Esophagus muscularis mucosa (tissue), 4 donors: ENCODE measurements at regions not wholly inside any gene's neighbourhood (a gene's known extent, or its start where the extent isn't known, plus 50 kb on each side); places are given as distances from the start of the nearest gene placed in this dataset.

Source experiments
- DNase-seq: peaks from one replicate; pipeline ENCODE4 v3.0.0-alpha.2; 2017; ENCODE audit errors: extremely low spot score
- H3K27ac ChIP-seq, 4 donors: fragments of 200-600 bp; sonication (generic); replicated peaks in 1 of 4; 1 replicate in 3 of 4; 2 replicates in 1 of 4; pipeline ENCODE4 v1.5.1; 2016 to 2019; ENCODE audit warnings: mild to moderate bottlenecking in 1 of 4
- H3K27me3 ChIP-seq, 4 donors: fragments of 200-600 bp; sonication (generic); one replicate each; pipeline versions ENCODE4 v1.5.1 to v1.6.0; 2016 to 2019
- H3K36me3 ChIP-seq, 4 donors: fragments of 200-600 bp; sonication (generic); one replicate each; pipeline ENCODE4 v1.5.1; 2016 to 2019
- H3K4me1 ChIP-seq, 4 donors: fragments of 200-600 bp; sonication (generic); one replicate each; pipeline ENCODE4 v1.5.1; 2016 to 2019
- H3K4me3 ChIP-seq, 4 donors: fragments of 200-600 bp; sonication (generic); 1 replicate in 2 of 4; 2 replicates in 2 of 4; pipeline ENCODE4 v1.5.1; 2016 to 2019; ENCODE audit warnings: mild to moderate bottlenecking in 4 of 4, moderate library complexity in 1 of 4
- H3K9me3 ChIP-seq, 4 donors: fragments of 200-600 bp; sonication (generic); 1 replicate in 3 of 4; 2 replicates in 1 of 4; pipeline ENCODE4 v1.5.1; 2016 to 2019
- CTCF ChIP-seq, 3 experiments: fragments of 200-600 bp in 2 of 3; fragments of 450-650 bp in 1 of 3; sonication (generic) in 2 of 3; IDR thresholded peaks; one replicate each; pipeline ENCODE4 v1.5.1; 2017 to 2019; ENCODE audit warnings: antibody characterized with exemption in 3 of 3, mild to moderate bottlenecking in 2 of 3, moderate library complexity in 1 of 3
- EP300 ChIP-seq: sonication (generic); formaldehyde crosslinking; IDR thresholded peaks from one replicate; pipeline ENCODE4 v1.6.1; 2017; ENCODE audit warnings: antibody characterized with exemption
- POLR2A ChIP-seq: fragments of 450-650 bp; IDR thresholded peaks from one replicate; pipeline ENCODE4 v1.6.1; 2017; ENCODE audit warnings: antibody characterized with exemption, moderate library complexity, mild to moderate bottlenecking, low read depth
- POLR2AphosphoS5 ChIP-seq, 2 donors: sonication (generic); formaldehyde crosslinking; IDR thresholded peaks; one replicate each; pipeline ENCODE4 v1.6.1; 2017; ENCODE audit warnings: antibody characterized with exemption in 2 of 2
- WGBS: methylation state at CpG from one replicate; pipeline ENCODE4 v1.1.5; 2018; 5-methylcytosine and 5-hydroxymethylcytosine counted together
- intact Hi-C: fragments of 100-400 bp; cut with DNase I; formaldehyde crosslinking; loops from one replicate; pipeline ENCODE4 v1.15.1; 2023

GRCh38 chrX:39764441-39764914 is 333.3 kb downstream of the BCOR start:
- intact Hi-C loops = no loop called here

GRCh38 chrX:39765327-39765726 is 332.4 kb downstream of the BCOR start:
- Histone ChIP-seq H3K9me3 (no peaks in the 10 kb centered on the region), H3K27me3 (no peaks in the 10 kb centered on the region), H3K4me3 (no peak overlapping the region), H3K36me3 (no peaks in the 10 kb centered on the region), H3K4me1 (peaks cover 4 to 16% (median 15%) of the 10 kb centered on the region in 4 donors), H3K27ac (no peak overlapping the region)
- DNase-seq = no peak
- intact Hi-C loops = no loop called here
- TF ChIP-seq EP300 (no peak), POLR2A (no peak), POLR2AphosphoS5 (IDR thresholded peaks at IDR 0.05) (no peak), CTCF (IDR thresholded peaks at IDR 0.05) (no peak)
- WGBS = 69% methylated on average over 7 of the region's 7 CpGs

More at GRCh38 chrX:39764441-39764914, 333.3 kb downstream of the BCOR start:
- Histone ChIP-seq H3K27me3 (no peaks in the 10 kb centered on the region), H3K9me3 (no peaks in the 10 kb centered on the region), H3K36me3 (no peaks in the 10 kb centered on the region), H3K4me1 (peaks cover 11 to 25% (median 23%) of the 10 kb centered on the region in 4 donors), H3K27ac (no peak overlapping the region), H3K4me3 (no peak overlapping the region)
- no peak for TF ChIP-seq CTCF (IDR thresholded peaks at IDR 0.05)
- no peak for TF ChIP-seq EP300
- TF ChIP-seq POLR2A = no peak
- no peak for TF ChIP-seq POLR2AphosphoS5 (IDR thresholded peaks at IDR 0.05)
- DNase-seq = no peak
- 68% methylated on average over 10 of the region's 10 CpGs for WGBS

- intact Hi-C loops = no loop called here
- no peaks in the 10 kb centered on the region for H3K9me3 ChIP-seq
- TF ChIP-seq CTCF (IDR thresholded peaks at IDR 0.05) (no peak), POLR2AphosphoS5 (IDR thresholded peaks at IDR 0.05) (no peak), EP300 (no peak), POLR2A (no peak)
- no peak overlapping the region for H3K4me3 ChIP-seq
- no peaks in the 10 kb centered on the region for H3K36me3 ChIP-seq
- DNase-seq = no peak
- peaks cover 3 to 13% (median 10%) of the 10 kb centered on the region in 4 donors for H3K4me1 ChIP-seq
- H3K27ac ChIP-seq = no peak overlapping the region
- H3K27me3 ChIP-seq = no peaks in the 10 kb centered on the region
- 88% methylated on average over 7 of the region's 10 CpGs for WGBS
Measured at GRCh38 chrX:39766085-39766726, 331.6 kb downstream of the BCOR start.

- Histone ChIP-seq H3K27ac (no peak overlapping the region), H3K4me1 (peaks cover 4 to 18% (median 13%) of the 10 kb centered on the region in 4 donors), H3K9me3 (no peaks in the 10 kb centered on the region), H3K36me3 (no peaks in the 10 kb centered on the region), H3K4me3 (no peak overlapping the region), H3K27me3 (no peaks in the 10 kb centered on the region)
- TF ChIP-seq POLR2A (no peak), CTCF (IDR thresholded peaks at IDR 0.05) (no peak), EP300 (no peak), POLR2AphosphoS5 (IDR thresholded peaks at IDR 0.05) (no peak)
- DNase-seq = no peak
- 56% methylated on average over 4 of the region's 8 CpGs for WGBS
- intact Hi-C loops = no loop called here
Measured at GRCh38 chrX:39766855-39767254, 330.9 kb downstream of the BCOR start.

GRCh38 chrX:39767446-39767845 is 330.3 kb downstream of the BCOR start:
- peaks cover 10 to 24% (median 19%) of the 10 kb centered on the region in 4 donors for H3K4me1 ChIP-seq
- H3K27ac ChIP-seq = no peak overlapping the region
- no peaks in the 10 kb centered on the region for H3K36me3 ChIP-seq
- no peaks in the 10 kb centered on the region for H3K27me3 ChIP-seq
- no peaks in the 10 kb centered on the region for H3K9me3 ChIP-seq
- no peak overlapping the region for H3K4me3 ChIP-seq
- no peak for DNase-seq
- WGBS = 71% methylated on average over 9 of the region's 9 CpGs
- intact Hi-C loops = no loop called here
- TF ChIP-seq POLR2AphosphoS5 (IDR thresholded peaks at IDR 0.05) (no peak), EP300 (no peak), CTCF (IDR thresholded peaks at IDR 0.05) (no peak)
